Endodermal cell (in vitro differentiated cells): ENCODE measurements at regions not wholly inside any gene's neighbourhood (a gene's known extent, or its start where the extent isn't known, plus 50 kb on each side); places are given as distances from the start of the nearest gene placed in this dataset.

Experiments used
- DNase-seq: peaks from one replicate; pipeline ENCODE4 v3.0.0-alpha.2; 2017
- H3K27ac ChIP-seq: 2 replicates; pipeline ENCODE4 v1.5.1; 2013; ENCODE audit warnings: mild to moderate bottlenecking, low read depth, low read length, moderate library complexity
- H3K27me3 ChIP-seq: 2 replicates; pipeline ENCODE4 v1.6.1; 2013; ENCODE audit warnings: mild to moderate bottlenecking, low read length, moderate library complexity; ENCODE audit not compliant: insufficient read depth, control insufficient read depth, poor library complexity, severe bottlenecking
- H3K36me3 ChIP-seq: 2 replicates; pipeline ENCODE4 v1.7.0; 2013; ENCODE audit warnings: mild to moderate bottlenecking, low read length, moderate library complexity; ENCODE audit not compliant: control insufficient read depth, insufficient read depth
- H3K4me1 ChIP-seq: one replicate; pipeline ENCODE4 v1.7.0; 2013; ENCODE audit warnings: low read length; ENCODE audit not compliant: control insufficient read depth, insufficient read depth
- H3K4me3 ChIP-seq: 2 replicates; pipeline ENCODE4 v1.5.1; 2013; ENCODE audit warnings: mild to moderate bottlenecking, low read length, moderate library complexity
- H3K9ac ChIP-seq: 2 replicates; pipeline ENCODE4 v1.6.1; 2013; ENCODE audit warnings: mild to moderate bottlenecking, low read length, moderate library complexity; ENCODE audit not compliant: poor library complexity, severe bottlenecking; ENCODE audit errors: extremely low read depth
- H3K9me3 ChIP-seq: 2 replicates; pipeline ENCODE4 v1.6.1; 2013; ENCODE audit warnings: mild to moderate bottlenecking, low read length, moderate library complexity; ENCODE audit not compliant: control insufficient read depth
- H3K27ac Mint-ChIP-seq: 2 replicates; pipeline ENCODE4 v1.8.0; 2020; ENCODE audit warnings: mixed read lengths
- H3K27me3 Mint-ChIP-seq: 2 replicates; pipeline ENCODE4 v1.8.0; 2021; ENCODE audit warnings: mild to moderate bottlenecking, mixed read lengths; ENCODE audit not compliant: insufficient read depth
- H3K36me3 Mint-ChIP-seq: 2 replicates; pipeline ENCODE4 v1.8.0; 2020; ENCODE audit warnings: low read depth, mixed read lengths
- H3K4me1 Mint-ChIP-seq: 2 replicates; pipeline ENCODE4 v1.8.0; 2020; ENCODE audit warnings: mixed read lengths
- H3K4me3 Mint-ChIP-seq: 2 replicates; pipeline ENCODE4 v1.8.0; 2020; ENCODE audit warnings: mild to moderate bottlenecking, moderate library complexity, mixed read lengths
- H3K9me3 Mint-ChIP-seq: 2 replicates; pipeline ENCODE4 v1.8.0; 2020; ENCODE audit warnings: mild to moderate bottlenecking, mixed read lengths
- WGBS, 2 experiments: methylation state at CpG; one replicate each; pipeline versions ENCODE4 v1.1.5 to v1.1.7; 2013; ENCODE audit warnings: missing lambda C conversion rate in 2 of 2, mixed read lengths in 1 of 2; ENCODE audit not compliant: insufficient coverage in 1 of 2, insufficient read length in 1 of 2; 5-methylcytosine and 5-hydroxymethylcytosine counted together
- TF ChIP-seq, protein P1 (sequence below): fragments of 200-600 bp; sonication (generic); conservative IDR thresholded peaks from 2 replicates; pipeline ENCODE4 v1.5.0; 2021; ENCODE audit warnings: antibody characterized with exemption, mild to moderate bottlenecking

DNA sequence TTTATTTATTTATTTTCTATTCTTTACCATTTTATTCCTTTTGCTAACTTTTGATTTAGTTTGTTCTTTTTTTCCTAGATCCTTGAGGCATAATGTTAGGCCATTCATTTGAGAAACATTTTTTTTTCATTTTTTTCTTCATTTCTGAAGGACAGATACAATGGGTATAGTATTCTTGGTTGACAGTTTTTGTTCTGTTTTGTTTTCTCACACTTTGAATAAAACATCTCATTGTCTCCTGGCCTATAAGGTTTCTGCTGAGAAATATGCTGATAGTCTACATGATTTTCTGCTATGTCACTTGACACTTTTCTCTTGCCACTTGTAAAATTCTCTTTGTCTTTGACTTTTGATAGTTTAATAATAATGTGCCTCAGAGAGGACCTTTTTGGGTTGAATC lies 294.6 kb upstream of the EPHA7 start:
- Mint-ChIP-seq H3K27me3 (peaks cover 4% of the 10 kb centered on the region), H3K36me3 (no peaks in the 10 kb centered on the region), H3K4me3 (no peak overlapping the region), H3K9me3 (peaks cover 42% of the 10 kb centered on the region), H3K27ac (no peak overlapping the region), H3K4me1 (no peaks in the 10 kb centered on the region)
- TF ChIP-seq, protein P1, sequence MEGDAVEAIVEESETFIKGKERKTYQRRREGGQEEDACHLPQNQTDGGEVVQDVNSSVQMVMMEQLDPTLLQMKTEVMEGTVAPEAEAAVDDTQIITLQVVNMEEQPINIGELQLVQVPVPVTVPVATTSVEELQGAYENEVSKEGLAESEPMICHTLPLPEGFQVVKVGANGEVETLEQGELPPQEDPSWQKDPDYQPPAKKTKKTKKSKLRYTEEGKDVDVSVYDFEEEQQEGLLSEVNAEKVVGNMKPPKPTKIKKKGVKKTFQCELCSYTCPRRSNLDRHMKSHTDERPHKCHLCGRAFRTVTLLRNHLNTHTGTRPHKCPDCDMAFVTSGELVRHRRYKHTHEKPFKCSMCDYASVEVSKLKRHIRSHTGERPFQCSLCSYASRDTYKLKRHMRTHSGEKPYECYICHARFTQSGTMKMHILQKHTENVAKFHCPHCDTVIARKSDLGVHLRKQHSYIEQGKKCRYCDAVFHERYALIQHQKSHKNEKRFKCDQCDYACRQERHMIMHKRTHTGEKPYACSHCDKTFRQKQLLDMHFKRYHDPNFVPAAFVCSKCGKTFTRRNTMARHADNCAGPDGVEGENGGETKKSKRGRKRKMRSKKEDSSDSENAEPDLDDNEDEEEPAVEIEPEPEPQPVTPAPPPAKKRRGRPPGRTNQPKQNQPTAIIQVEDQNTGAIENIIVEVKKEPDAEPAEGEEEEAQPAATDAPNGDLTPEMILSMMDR: no peak
- H3K9me3 ChIP-seq: peaks cover 34% of the 10 kb centered on the region
- no peaks in the 10 kb centered on the region for H3K27me3 ChIP-seq
- H3K9ac ChIP-seq: no peak overlapping the region
- no peaks in the 10 kb centered on the region for H3K4me1 ChIP-seq
- no peak overlapping the region for H3K27ac ChIP-seq
- H3K36me3 ChIP-seq: no peaks in the 10 kb centered on the region
- H3K4me3 ChIP-seq: no peak overlapping the region
- no peak for DNase-seq

DNA sequence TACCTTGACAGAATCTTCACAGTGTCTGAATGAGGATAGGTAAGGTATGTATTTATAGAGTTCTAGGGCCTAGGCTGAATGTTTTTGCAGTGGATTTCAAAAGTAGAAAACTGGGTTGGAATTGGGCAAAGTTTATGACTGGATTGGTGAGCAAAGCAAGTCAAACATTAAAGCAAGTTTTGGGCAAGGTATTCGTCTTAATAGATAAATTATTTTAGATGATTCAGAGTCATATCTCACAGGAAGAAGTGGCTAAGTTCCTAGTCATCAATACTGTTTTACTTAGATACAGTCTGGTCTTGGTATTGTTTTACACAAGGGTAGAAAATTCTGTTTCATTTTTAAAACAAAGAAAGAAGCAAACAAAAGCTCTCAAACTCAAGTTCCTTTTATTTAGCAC lies 284.1 kb upstream of the EPHA7 start:
- no peak overlapping the region for H3K27ac Mint-ChIP-seq
- WGBS, 2 experiments: 93% methylated on average over 1 of the region's 1 CpG; no CpG with 5 or more reads in 1 of the 2 experiments
- H3K9me3 Mint-ChIP-seq: peaks cover 20% of the 10 kb centered on the region
- H3K27me3 Mint-ChIP-seq: no peaks in the 10 kb centered on the region
- H3K4me3 Mint-ChIP-seq: no peak overlapping the region
- no peak overlapping the region for H3K27ac ChIP-seq
- H3K9me3 ChIP-seq: peaks cover 30% of the 10 kb centered on the region
- DNase-seq: no peak
- H3K9ac ChIP-seq: no peak overlapping the region
- H3K4me3 ChIP-seq: no peak overlapping the region
- peaks cover 9% of the 10 kb centered on the region for H3K36me3 Mint-ChIP-seq
- no peaks in the 10 kb centered on the region for H3K27me3 ChIP-seq
- H3K4me1 Mint-ChIP-seq: no peaks in the 10 kb centered on the region
- no peaks in the 10 kb centered on the region for H3K36me3 ChIP-seq
- H3K4me1 ChIP-seq: no peaks in the 10 kb centered on the region
- TF ChIP-seq, protein P1: no peak

DNA sequence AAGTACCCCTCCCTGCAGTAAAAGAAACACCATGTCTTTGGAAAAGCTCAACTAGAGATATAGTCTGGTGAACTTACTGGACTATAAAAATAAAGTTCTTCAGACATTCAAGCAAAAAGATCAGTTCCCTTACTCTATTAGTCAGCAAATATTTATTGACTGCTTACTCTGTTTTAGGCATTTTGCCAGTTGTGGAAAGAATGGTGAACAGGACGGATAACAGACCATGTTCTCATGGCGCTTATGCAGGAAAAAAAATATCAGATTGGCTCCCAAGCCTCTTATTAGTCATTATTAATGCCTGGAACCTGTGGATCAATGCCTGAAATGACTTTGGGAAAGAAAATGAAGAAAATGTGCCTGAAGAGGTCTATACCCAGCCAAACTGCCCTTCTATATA lies 282.2 kb upstream of the EPHA7 start:
- Histone ChIP-seq H3K27me3 (no peaks in the 10 kb centered on the region), H3K9ac (no peak overlapping the region), H3K27ac (no peak overlapping the region), H3K4me1 (no peaks in the 10 kb centered on the region), H3K9me3 (peaks cover 13% of the 10 kb centered on the region), H3K4me3 (no peak overlapping the region), H3K36me3 (no peaks in the 10 kb centered on the region)
- WGBS, 2 experiments: 88 to 89% methylated on average over 2 of the region's 2 CpGs
- no peaks in the 10 kb centered on the region for H3K4me1 Mint-ChIP-seq
- peaks cover 2% of the 10 kb centered on the region for H3K9me3 Mint-ChIP-seq
- H3K27ac Mint-ChIP-seq: no peak overlapping the region
- no peaks in the 10 kb centered on the region for H3K36me3 Mint-ChIP-seq
- DNase-seq: no peak
- TF ChIP-seq, protein P1: no peak
- H3K27me3 Mint-ChIP-seq: no peaks in the 10 kb centered on the region
- H3K4me3 Mint-ChIP-seq: no peak overlapping the region
